ENCODE measurements at regions not wholly inside any gene's neighbourhood (a gene's known extent, or its start where the extent isn't known, plus 50 kb on each side); places are given as distances from the start of the nearest gene placed in this dataset.

- no peak for DNase-seq (ENCODE audit: low spot score in 2 of 2)
- intact Hi-C loops (cut with DNase I; ENCODE audit: low total_unique reads) = no loop called here
- TF ChIP-seq POLR2A (IDR thresholded peaks at IDR 0.05) (no peak), POLR2AphosphoS5 (IDR thresholded peaks at IDR 0.05) (no peak), CTCF (IDR thresholded peaks at IDR 0.05) (no peak)
- H3K36me3 ChIP-seq = no peaks in the 10 kb centered on the region
- H3K4me1 ChIP-seq = no peaks in the 10 kb centered on the region
- H3K27ac ChIP-seq = no peak overlapping the region
- no peaks in the 10 kb centered on the region for H3K27me3 ChIP-seq
- H3K9me3 ChIP-seq = no peaks in the 10 kb centered on the region
- no peak overlapping the region for H3K4me3 ChIP-seq
Measured at GRCh38 chr18:14940735-14941134, 192.8 kb downstream of the ANKRD30B start.

GRCh38 chr18:14941256-14941655 lies 193.3 kb downstream of the ANKRD30B start:
- intact Hi-C loops (cut with DNase I; ENCODE audit: low total_unique reads) = no loop called here
- Histone ChIP-seq H3K27ac (no peak overlapping the region), H3K4me1 (no peaks in the 10 kb centered on the region), H3K27me3 (no peaks in the 10 kb centered on the region), H3K36me3 (no peaks in the 10 kb centered on the region), H3K4me3 (no peak overlapping the region), H3K9me3 (no peaks in the 10 kb centered on the region)
- no peak for DNase-seq (ENCODE audit: low spot score in 2 of 2)
- no peak for TF ChIP-seq CTCF (IDR thresholded peaks at IDR 0.05)
- no peak for TF ChIP-seq POLR2A (IDR thresholded peaks at IDR 0.05)

GRCh38 chr18:14941792-14942191 lies 193.8 kb downstream of the ANKRD30B start:
- intact Hi-C loops (cut with DNase I; ENCODE audit: low total_unique reads) = no loop called here
- H3K4me3 ChIP-seq = no peak overlapping the region
- H3K9me3 ChIP-seq = no peaks in the 10 kb centered on the region
- H3K27me3 ChIP-seq = no peaks in the 10 kb centered on the region
- no peaks in the 10 kb centered on the region for H3K36me3 ChIP-seq
- TF ChIP-seq POLR2AphosphoS5 (IDR thresholded peaks at IDR 0.05) (no peak), CTCF (IDR thresholded peaks at IDR 0.05) (no peak), POLR2A (IDR thresholded peaks at IDR 0.05) (no peak)
- H3K4me1 ChIP-seq = no peaks in the 10 kb centered on the region
- DNase-seq (ENCODE audit: low spot score in 2 of 2) = no peak
- no peak overlapping the region for H3K27ac ChIP-seq

GRCh38 chr18:14942275-14942674 lies 194.3 kb downstream of the ANKRD30B start:
- no peaks in the 10 kb centered on the region for H3K9me3 ChIP-seq
- TF ChIP-seq CTCF (IDR thresholded peaks at IDR 0.05) = no peak
- no peak for TF ChIP-seq POLR2AphosphoS5 (IDR thresholded peaks at IDR 0.05)
- no peak for TF ChIP-seq POLR2A (IDR thresholded peaks at IDR 0.05)
- H3K27ac ChIP-seq = no peak overlapping the region
- DNase-seq (ENCODE audit: low spot score in 2 of 2) = no peak
- no peak overlapping the region for H3K4me3 ChIP-seq
- intact Hi-C loops (cut with DNase I; ENCODE audit: low total_unique reads) = no loop called here
- H3K4me1 ChIP-seq = no peaks in the 10 kb centered on the region
- H3K36me3 ChIP-seq = no peaks in the 10 kb centered on the region
- H3K27me3 ChIP-seq = no peaks in the 10 kb centered on the region

GRCh38 chr18:14943486-14943885 lies 195.5 kb downstream of the ANKRD30B start:
- H3K36me3 ChIP-seq = no peaks in the 10 kb centered on the region
- intact Hi-C loops (cut with DNase I; ENCODE audit: low total_unique reads) = no loop called here
- H3K4me1 ChIP-seq = no peaks in the 10 kb centered on the region
- TF ChIP-seq CTCF (IDR thresholded peaks at IDR 0.05) = no peak
- no peak for TF ChIP-seq POLR2AphosphoS5 (IDR thresholded peaks at IDR 0.05)
- no peak for TF ChIP-seq POLR2A (IDR thresholded peaks at IDR 0.05)
- H3K9me3 ChIP-seq = no peaks in the 10 kb centered on the region
- H3K27me3 ChIP-seq = no peaks in the 10 kb centered on the region
- H3K4me3 ChIP-seq = no peak overlapping the region
- DNase-seq (ENCODE audit: low spot score in 2 of 2) = no peak
- no peak overlapping the region for H3K27ac ChIP-seq

Data from breast epithelium (tissue), 4 donors.